Stimulated activated CD8-positive, alpha-beta memory T cell treated with anti-CD3 and anti-CD28 coated beads, Interleukin-4, amount 100 ng/mL, for 1 hour (primary cell): ENCODE measurements at regions not wholly inside any gene's neighbourhood (a gene's known extent, or its start where the extent isn't known, plus 50 kb on each side); places are given as distances from the start of the nearest gene placed in this dataset.
"Not testable (repeated sequence)": the region's sequence is repeated elsewhere in the genome, so short reads cannot be mapped to it uniquely, and the experiment has no call there.

ENCODE experiments used
- DNase-seq, 2 donors: peaks; one replicate each; pipeline ENCODE4 v3.0.0-alpha.2; 2020; ENCODE audit warnings: low read depth in 2 of 2, low spot score in 1 of 2

DNA sequence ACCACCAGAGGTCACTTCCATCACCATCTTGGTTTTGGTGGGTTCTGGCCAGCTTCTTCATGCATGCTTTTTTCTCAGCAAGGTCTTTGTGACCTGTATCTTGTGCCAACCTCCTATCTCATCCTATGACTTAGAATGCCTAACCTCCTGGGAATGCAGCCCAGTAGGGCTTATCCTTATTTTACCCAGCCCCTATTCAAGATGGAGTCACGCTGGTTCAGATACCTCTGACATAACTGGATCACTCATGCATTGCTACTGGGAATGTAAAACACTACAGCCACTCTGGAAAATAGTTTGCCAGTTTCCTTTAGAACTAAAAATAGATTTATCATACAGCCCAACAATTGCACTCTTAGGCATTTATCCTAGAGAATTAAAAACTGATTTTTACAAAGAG, 219.2 kb downstream of the IRS1 start:
- no peak for DNase-seq

DNA sequence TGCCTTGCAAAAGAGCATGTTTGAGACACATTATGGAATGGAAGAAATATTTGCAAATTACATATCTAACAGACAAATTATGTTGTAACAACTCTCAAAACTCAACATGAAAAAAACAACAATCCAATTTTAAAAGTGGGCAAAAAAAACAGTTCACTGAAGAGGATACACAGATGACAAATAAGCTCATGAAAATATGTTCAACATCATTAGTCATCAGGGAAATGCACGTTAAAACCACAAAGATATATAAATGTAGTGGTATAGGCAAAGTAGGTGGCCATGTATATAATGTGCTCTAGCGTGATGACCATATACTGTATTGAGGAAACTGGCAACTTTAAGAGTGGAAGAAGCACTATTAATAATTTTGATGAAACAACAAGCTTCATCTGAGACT, 220.1 kb downstream of the IRS1 start:
- no peak for DNase-seq

DNA sequence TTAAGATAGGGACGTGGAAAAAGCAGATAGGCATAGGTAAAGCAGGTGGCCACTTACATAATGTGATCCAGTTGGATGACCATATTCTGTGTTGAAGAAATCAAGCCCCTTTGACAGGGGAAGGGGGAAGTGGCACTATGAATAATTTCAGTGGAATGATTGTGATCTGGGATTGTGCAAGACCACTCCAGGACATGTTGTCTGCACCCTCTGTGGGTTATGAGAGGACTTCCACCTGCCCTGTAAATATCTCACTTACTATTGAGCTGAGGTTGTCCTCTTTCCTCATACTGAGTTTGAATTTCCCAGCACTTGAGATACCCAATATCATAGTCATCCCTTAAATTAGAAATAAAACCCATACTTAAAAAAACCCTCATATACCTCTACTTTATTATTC, 220.7 kb downstream of the IRS1 start:
- DNase-seq, result no peak

DNA sequence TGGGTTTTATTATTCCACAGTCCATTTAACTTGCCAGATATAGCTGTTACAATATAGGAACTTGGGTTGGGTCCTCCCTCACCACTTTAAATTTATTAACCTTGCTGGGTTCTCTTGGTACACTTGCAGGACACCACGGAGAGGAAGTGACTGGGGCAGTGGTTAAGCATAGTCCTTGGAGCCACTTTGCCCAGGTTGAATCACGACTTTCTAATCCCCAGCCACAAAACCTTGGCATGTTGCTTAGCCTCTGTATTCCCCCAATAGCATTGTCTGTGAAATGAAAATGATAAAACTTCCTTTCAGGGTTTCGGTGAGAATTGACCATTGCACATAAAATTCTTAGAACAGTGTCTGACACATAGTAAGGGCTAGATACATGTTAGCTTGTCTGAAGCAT, 221.2 kb downstream of the IRS1 start:
- DNase-seq, result no peak

DNA sequence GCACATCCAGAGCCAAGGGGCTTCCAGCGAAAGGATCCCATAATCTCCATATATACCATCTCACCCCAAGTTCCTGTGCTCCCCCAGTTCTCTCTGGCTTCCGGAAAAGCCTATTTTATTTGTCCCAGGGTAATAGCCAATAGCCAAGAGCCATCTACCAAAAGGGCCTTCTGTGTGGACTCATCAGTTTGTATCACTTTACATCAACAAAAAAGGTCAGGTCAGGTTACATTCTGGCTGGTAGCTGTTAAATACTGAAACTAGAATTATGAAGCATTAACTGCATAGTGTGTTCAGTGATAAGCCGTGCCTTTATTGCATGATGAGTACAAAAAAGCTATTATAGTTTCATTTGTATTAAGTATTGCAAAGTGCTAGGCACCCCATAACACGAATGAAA, 223.7 kb downstream of the IRS1 start:
- no peak for DNase-seq

DNA sequence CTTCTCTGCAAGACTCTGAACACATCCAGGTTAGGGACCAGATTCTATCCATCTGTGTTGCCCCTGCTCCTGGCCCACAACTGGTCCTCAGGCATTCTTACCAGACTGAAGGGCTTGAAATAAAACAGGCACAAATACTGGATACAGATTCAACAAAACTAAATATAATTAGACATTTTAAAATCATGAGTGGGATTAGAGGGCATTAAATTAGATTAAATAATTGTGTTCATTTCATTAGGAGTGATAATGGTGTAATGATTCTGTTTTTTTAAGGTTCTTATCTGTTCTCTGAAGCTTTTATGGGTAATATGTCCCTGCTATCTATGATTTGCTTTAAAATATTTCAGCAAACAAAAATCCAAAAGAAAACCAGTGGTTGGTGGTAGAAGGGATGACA, 226.5 kb downstream of the IRS1 start:
- no peak for DNase-seq

DNA sequence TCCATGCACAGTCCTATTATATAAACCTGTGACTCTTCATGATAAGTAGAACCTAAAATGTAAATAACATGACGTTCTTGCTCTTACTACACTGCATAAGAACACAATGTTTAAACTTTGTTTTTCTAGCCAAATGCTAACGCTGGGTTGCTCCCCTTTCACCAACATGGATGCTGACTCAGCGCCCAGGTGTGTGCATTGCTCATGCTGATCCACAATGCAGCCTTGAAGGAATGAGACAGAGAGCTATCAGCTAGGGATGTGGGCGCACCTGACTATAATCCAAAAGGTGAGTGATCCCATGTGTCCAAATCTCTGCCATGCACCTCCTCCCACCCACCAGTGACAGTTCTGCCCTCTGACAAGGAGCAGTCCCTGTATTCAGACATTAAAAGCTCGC, 235.0 kb downstream of the IRS1 start:
- no peak for DNase-seq

DNA sequence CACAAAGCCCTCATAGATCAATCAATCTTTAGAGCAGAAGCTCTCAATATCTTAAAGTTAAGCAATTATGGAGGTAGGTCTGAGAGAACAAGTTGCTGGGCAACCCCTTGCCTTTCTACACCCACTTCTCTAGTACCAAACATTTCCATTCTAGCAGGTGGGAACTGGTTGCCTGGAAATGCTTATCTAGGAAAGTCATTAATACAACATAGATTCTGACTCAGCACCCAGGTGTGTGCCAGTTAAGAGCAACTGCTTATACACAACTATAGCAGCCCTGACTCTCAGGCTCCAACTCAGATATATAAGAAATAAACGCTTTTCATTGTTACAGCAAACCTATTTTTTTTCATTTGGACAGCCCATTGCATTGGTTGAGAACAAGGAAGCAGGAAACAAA, 237.7 kb downstream of the IRS1 start:
- no peak for DNase-seq

DNA sequence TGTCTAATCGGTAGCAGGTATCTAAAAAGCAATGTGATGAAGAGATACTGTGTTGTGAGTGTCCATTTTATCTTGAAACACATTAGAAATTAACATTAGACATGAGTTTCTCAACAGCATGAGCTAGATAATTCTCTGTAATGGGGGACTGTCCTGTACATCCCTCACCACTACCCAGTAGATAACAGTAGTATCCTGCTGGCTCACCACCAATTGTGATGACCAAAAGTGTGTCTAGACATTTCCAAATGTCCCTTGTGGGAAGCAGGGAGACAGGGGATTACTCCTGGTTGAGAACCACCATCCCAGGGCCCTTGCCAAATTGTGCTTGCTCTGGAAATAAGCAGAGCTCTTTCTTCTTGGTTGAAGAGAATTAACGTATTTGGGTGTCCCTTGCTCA, 239.3 kb downstream of the IRS1 start:
- no peak for DNase-seq

DNA sequence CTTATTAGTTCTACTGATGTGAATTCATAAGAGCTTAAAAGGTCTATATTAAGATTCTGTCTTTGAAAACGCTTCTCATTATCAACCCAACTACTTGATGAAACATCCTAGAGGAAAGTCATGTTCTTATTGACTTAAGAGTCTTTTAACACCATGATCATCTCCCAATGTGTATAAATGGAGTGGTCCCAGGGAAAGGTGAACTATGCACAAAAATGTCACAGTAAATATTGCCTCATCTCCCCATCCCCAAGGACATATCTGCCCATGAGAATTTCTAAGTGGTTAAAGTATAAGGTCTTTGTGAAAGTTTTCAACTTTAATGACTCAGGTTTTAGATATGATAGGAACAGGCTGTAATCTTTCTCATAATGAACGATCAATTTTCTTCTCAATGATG, 240.1 kb downstream of the IRS1 start:
- no peak for DNase-seq

DNA sequence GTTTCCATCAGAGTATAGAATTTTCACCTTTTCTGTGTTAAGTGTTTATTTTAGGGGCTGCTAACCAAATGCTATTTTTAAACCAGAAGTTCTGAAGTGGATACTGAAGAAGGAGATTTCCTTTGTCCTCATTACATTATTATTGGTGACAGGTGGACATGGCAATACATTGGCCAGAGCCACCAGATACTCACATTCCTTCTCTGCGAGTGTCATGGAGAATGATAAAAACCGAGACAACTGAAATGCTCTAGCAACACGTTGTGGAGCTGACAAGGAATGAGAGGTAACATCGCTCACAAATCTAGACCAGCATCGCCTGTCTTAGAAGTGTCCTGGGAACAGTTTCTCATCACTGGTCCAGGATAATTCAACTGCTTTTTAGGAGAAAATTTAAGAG, 241.2 kb downstream of the IRS1 start:
- no peak for DNase-seq

DNA sequence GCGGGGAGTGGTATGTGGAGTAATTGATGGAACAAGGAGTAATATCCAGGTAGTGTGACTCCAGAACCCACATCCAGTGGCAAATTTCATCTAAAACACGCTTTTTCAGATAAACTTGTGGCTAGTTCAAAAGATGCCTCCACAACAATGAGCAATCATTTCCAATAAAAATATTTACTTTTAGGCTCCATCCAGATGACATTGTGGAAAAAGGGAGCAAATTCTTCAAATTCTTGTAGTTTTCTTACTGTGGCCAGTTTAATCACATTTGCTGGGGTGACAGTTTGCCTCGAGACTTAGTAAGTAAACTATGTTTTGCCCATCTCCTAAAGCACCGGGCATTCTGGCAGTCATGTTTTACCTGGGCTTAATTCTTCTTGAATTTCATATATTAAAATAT, 243.6 kb downstream of the IRS1 start:
- DNase-seq, result no peak

DNA sequence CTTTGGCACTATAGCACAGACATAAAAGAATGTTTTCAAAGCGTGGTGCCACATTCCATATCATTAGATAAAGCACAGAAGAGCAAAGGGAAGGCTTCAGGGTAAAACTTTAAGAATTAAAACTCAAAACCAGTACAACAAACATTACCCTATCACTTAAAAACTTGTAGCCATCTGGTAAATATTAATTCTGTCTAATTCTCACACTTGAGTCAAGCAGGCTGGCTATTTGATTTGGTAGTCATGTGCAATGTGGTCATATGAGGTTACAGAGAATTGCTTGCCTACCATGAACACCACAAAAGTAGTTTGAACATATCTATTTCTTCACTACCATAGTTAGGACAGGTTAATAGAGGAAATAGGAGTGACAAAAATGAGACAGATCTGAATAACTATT, 244.9 kb downstream of the IRS1 start:
- DNase-seq, result no peak

DNA sequence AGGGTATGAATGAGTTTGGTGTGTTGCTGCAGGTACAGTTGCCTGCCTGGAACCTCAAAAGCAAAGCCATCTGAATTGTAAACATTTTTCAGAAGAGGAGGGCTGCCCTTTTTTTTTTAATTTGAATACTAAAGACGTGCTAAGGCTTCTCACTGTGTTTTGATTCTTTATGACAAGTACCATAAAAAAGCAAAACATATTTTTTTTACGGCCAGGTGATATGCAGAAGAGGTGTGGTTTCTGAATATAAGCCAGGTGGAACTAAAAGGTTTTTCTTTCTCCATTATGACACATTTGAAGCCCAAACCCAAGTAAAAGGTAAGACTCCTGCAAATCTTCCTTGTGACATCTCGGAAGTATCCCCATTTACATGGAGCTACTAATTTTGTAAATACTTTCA, 246.3 kb downstream of the IRS1 start:
- no peak for DNase-seq

DNA sequence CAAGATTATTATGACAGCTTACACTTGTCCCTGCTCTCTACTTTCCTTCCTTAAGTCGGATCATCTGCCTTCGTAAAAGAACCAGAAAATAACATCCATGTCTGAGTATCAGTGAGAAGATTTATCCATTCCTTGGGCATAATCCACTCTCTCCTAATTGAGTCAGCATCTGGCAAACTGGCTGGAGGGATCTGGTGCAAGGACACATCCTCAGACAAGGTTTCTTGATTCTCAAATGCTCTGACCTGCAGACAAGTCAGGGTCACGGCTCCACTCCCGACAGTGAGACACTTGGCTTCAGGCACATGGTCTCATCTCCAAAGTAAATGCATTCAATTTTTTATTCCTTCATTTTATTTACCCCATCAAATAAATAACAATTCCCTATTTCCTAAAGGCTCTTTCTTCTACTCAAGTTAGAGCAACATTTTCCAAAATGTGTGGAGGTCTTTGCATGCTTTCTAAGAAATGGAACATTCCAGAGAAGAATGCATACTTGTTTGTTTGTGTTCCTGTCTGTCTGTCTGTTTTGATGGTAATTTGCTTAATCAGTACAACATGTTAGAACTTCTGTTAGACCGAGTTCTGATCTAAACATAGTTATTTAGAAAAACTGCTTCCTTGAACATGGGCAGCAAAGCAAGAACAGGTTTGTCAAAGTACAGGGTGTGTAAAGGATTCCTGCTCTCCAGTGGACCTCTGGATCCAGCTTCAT, 246.9 kb downstream of the IRS1 start:
- DNase-seq, result no peak

DNA sequence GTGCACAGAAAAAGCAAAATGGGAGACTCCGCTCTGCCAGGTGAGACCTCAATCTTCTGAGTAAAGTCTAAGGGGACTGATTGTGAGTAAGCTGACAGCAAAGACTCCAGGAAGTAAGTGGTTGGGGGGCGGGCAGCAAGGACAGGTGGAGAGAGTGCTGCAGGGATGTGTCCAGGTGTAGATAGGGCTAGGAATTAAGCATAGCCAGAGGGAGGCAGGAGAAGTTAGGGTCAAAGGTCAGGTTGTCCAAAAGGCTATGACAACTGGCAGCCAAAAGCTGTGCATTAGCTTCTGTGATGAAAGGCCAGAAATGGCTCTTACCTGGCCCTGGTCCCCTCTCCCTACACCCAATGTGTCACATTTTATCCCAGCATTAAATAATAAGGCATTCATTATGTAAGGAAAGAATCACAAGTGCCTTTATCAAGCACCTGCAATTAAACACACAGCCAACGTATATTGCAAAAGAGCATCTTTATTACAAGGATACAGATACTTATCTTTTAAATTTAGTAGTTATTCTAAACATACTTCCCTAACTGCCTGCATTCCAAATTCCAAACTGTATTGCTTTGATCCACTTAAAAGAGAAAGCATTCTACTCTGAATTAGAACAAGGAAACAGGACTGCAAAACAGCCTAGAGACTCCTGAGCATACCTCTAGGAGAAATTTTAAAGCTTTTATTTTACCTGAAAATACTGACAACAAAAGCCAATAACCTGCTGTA, 247.9 kb downstream of the IRS1 start:
- DNase-seq, result no peak

DNA sequence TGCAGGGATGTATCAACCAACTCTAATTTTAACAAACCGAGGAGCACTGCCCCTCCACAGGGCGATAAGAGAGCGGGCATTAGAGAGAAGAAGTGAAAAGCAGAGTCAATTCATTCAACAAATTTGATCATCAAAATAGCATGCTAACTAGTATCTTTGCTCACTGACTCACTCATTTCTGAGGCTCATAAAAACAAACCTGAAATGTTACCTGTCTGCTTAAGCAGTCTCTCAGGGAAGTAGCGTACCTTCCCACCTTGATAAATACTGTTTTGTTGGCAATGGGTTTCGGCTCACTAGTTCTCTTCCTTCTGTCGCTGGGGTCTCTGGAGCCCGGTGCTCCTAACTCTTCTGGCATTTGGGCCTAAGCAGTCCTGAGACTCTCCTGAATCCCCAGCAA, 248.8 kb downstream of the IRS1 start:
- no peak for DNase-seq

DNA sequence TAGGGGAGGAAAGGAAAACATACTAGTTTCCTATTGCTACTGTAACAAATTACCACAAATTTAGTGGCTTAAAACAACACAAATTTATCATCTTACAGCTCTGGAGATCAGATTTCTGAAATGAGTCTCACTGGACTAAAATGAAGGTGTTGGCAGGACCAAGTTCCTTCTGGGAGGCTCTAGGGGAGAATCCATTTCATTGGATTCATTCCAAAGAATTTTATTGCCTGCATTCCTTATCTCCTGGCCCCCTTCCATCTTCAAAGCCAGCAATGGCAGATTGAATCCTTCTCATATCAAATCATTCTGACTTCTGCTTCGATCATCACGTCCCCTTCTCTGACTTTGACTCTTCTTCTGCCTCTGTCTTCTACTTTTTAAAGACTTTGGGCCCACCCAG, 250.9 kb downstream of the IRS1 start:
- DNase-seq, result no peak

DNA sequence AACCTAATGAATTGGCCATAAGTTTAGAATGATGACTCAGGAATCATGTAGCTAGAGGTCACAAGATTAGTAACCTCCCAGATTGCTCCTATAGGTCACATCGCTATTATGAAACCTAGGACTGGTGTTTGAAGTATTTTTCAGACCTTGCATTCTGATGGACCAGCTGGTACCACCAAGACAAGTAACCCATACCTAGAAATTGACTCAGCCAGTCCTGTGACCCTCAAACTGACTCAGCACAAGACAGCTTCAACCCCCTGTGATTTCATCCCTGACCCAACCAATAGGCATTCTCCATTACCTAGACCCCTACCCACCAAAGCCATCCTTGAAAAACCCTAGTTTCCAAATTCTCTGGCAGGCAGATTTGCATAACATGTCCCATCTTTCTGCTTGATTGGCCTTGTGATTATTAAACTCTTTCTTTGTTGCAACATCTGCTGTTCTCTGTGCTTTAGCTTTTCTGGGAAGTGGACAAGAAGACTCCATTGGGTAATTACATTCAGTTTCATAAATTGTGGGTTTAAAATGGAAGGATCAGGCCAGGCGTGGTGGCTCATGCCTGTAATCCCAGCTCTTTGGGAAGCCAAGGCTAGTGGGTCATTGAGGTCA, 254.9 kb downstream of the IRS1 start:
- DNase-seq, result no peak

DNA sequence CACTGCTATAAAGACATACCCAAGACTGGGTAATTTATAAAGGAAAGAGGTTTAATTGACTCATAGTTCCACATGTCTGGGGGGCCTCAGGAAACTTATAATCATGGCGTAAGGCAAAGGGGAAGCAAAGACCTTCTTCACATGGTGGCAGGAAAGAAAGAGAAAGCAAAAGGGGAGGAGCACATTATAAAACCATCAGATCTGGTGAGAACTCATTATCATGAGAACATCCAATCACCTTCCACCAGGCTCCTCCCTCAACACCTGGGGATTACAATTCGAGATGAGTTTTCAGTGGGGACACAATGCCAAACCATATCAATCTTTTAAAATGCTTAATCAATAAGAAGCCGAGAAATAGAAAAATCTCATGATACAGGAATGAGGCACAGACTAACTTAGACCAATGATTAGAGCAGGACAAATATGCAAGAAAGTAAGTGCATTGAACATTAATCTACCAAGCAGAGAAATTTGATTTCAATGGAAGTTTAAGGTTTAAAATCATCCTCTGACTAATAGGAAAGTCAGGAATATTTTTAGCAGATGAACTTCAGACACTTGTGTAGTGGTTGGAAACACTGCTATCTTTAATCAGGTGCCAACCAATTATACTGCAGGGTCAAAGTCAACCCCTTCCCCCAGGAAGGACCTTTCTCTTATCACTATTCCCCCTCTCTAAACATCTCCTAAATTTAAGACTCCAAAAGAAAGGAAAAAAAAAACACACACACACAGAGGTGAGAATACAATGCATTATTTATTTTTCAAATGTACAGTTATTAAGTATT, 259.2 kb downstream of the IRS1 start:
- no peak for DNase-seq

DNA sequence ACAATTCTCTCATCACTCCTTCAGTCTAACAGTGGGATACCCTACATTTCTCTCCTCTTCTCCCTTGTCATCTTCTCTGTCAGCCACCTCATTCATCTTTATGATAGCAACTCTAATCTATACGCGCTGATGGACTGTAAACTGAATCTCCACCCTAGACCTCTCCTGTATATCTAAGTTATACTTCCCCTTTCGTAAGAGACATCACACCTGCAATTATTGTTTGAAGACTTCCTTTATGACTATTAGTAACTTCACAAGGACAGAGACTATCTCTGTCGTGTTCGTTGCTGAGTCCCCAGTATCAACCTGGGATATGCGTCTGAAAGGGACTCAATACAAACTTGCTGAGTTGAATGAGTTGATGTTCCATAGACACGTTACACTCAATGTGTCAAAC, 263.2 kb downstream of the IRS1 start:
- no peak for DNase-seq

DNA sequence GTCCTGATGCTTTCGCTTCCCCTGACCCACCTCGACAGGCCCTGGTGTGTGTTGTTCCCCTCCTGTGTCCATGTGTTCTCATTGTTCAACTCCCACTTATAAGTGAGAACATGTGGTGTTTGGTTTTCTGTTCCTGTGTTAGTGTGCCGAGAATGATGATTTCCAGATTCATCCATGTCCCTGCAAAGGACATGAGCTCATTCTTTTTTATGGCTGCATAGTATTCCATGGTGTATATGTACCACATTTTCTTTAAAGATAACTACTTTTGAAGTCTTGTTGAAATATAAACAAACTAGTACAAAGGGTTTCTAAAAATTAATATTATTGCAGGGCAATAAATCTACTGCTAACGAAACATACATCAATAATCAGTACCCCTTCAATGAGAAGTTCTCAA, 266.6 kb downstream of the IRS1 start:
- not testable (repeated sequence) for DNase-seq
